ENCODE measurements at regions not wholly inside any gene's neighbourhood (a gene's known extent, or its start where the extent isn't known, plus 50 kb on each side); places are given as distances from the start of the nearest gene placed in this dataset.

- DNase-seq (ENCODE audit: extremely low spot score, insufficient read length, low read depth) (no peak), FAIRE-seq (no peak)
Measured at GRCh38 chr6:56775498-56776166, 132.9 kb upstream of the DST start.

DNA sequence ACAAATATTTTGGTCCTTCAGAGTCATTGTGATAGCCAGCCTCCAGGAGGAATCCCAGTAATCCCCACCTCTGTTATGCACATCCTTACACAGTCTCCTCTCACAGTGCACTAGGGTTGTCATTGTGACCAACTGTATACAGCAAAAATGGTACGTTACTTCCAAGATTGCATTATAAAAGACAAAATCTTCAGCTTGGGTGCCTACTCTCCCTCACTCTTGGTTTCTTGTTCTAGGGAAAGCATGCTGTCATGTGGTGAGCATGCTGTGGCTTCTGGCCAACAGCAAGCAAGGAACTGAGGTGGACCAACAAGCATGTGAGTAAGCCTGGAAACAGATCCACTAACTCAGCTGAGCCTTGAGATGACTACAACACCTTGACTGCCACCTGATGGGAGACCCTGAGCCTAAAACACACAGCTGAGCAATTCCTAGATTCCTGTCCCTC, 130.1 kb upstream of the DST start:
- FAIRE-seq (peak; percentile 56), DNase-seq (ENCODE audit: extremely low spot score, insufficient read length, low read depth) (no peak)

DNA sequence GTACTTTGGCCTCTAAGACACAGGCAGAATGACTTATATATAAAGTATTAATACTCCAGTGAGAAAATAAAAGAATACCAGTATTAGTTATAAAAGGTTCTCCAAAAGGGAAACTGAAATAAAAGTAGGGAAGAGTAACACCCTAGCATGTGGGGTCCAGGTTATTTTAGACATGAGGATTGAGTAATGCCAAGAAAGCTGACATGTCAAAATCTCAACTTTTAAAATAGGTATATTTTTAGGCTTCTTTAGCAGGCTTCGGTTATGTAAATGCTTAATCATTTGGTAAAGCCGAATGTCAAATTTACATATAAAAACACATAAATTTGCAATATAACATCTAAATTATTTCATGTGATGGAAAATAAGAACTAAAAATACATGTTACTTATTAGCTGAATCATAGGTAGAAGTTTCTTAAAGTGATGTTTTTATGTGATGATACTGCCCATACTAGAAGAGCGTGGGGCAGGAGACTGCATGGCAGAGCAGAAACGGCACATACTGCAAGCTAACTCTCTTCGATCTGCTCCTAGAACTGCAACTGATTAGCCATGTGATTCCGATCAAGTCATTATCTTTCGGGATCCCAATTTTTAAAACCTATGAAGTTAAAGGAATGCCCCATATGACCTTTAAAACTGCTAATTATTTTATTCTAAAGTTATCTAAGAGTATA, 129.4 kb upstream of the DST start:
- FAIRE-seq = no peak
- no peak for DNase-seq (ENCODE audit: extremely low spot score, insufficient read length, low read depth)

GRCh38 chr6:56771189-56771588, 128.5 kb upstream of the DST start:
- no peak for FAIRE-seq
- DNase-seq (ENCODE audit: extremely low spot score, insufficient read length, low read depth) = no peak

DNA sequence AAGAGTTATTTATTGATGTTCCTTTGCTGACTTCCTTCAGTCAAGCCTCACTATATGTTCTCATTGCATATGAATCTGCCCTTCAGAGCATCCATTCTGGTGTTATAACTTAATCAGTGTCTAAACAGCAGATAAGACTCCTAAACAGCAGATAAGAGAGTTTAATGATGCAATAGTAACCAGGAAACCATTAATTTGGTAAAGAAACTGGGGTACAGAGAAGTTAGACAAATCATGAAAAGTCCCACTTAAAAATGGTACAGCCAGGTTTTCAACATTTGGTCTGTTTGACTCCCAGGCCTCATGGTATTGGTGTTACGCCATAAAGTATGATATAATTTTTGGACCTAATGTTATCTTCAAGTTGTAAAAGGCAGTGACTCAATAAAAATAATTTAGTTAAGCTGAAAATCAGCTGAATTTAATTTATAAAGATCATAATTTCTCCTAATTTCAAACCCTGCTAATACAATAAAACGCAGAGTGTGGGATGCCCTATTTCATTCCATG, 127.4 kb upstream of the DST start:
- FAIRE-seq (peak; percentile 9), DNase-seq (ENCODE audit: extremely low spot score, insufficient read length, low read depth) (no peak)

DNA sequence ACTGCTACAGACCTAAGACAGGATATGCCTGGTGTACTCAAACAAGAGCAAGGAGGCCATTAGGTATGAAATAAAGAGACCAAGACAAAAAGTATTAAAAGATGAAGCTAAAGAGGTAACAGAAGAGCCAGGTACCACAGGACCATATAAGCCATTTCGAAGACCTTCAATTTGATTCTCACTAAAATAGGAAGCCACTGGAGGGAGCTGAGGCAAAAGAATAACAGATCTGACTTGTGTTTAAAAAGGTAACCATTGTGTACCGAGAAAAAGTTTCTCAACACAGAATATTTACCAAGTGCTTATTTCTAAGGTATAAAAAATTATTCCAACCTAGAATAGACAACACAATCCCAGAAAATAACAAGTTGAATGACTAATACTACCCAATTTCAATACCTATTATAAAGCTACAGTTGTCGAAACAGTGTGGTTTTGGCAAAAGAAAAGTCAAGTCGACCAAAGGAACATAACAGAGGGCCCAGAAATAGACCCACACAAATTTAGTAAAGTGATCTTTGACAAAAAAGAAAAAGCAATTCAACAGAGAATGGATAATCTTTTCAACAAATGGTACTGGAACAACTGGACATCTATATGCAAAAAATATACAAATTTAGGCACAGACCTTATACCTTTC, 125.3 kb upstream of the DST start:
- FAIRE-seq (peak; percentile 46), DNase-seq (ENCODE audit: extremely low spot score, insufficient read length, low read depth) (no peak)

GRCh38 chr6:56767435-56767834, 124.7 kb upstream of the DST start:
- DNase-seq (ENCODE audit: extremely low spot score, insufficient read length, low read depth) (no peak), FAIRE-seq (no peak)

- FAIRE-seq = peak; percentile 84
- peak; percentile 28 for DNase-seq (ENCODE audit: extremely low spot score, insufficient read length, low read depth)
Measured at GRCh38 chr6:56766806-56767178, 124.1 kb upstream of the DST start.

- DNase-seq (ENCODE audit: extremely low spot score, insufficient read length, low read depth) (no peak), FAIRE-seq (no peak)
Measured at GRCh38 chr6:56766139-56766805, 123.6 kb upstream of the DST start.

GRCh38 chr6:56765494-56765893, 122.8 kb upstream of the DST start:
- DNase-seq (ENCODE audit: extremely low spot score, insufficient read length, low read depth) = no peak
- no peak for FAIRE-seq

- DNase-seq (ENCODE audit: extremely low spot score, insufficient read length, low read depth) = no peak
- peak; percentile 82 for FAIRE-seq
Measured at GRCh38 chr6:56764081-56764566, 121.4 kb upstream of the DST start.

- FAIRE-seq = no peak
Measured at GRCh38 chr6:56761651-56762050, 119.0 kb upstream of the DST start.

GRCh38 chr6:56760842-56761241, 118.2 kb upstream of the DST start:
- no peak for DNase-seq (ENCODE audit: extremely low spot score, insufficient read length, low read depth)
- FAIRE-seq = peak; percentile 26

More at GRCh38 chr6:56761651-56762050, 119.0 kb upstream of the DST start:
- DNase-seq (ENCODE audit: extremely low spot score, insufficient read length, low read depth) = no peak

DNA sequence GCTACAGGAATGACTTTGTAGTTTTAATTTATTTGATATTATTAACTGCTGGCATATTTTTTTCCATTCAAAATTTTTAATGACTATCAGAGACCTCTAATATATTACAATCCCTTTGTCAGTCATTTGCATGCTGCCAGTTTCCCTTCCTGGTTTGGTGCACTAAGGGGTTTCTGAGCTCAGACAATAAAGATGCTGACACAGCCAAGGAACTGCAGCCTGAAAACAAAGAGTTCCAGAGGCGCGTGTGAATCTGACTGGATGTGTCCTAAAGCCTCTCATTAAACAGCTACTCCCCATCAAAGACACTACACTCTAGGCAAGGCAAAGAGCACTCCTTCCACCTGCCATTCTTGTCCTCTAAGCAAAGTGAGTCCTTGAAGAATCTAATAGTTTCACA, 116.8 kb upstream of the DST start:
- FAIRE-seq (peak; percentile 70), DNase-seq (ENCODE audit: extremely low spot score, insufficient read length, low read depth) (no peak)

- DNase-seq (ENCODE audit: extremely low spot score, insufficient read length, low read depth) = no peak
- peak; percentile 44 for FAIRE-seq
Measured at GRCh38 chr6:56758553-56758952, 115.9 kb upstream of the DST start.

DNA sequence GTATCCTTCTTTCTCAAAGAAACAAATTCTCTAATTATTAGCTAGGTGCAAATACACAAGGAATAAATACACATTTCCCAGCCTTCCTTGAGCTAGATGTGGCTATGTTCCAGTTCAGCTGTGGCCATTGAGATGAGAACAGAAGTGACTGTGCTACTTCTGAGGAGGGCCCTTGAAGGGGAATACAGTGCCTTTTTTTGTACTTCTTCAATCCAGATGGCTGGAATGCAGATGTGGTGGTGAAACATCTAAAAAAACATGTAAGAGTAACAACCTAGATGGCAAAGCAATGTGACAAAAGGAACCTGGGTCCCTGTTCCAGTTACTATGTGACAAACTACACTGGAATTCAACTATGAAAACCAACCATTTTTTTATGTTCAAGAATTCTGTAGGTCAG, 115.4 kb upstream of the DST start:
- no peak for DNase-seq (ENCODE audit: extremely low spot score, insufficient read length, low read depth)
- no peak for FAIRE-seq

DNA sequence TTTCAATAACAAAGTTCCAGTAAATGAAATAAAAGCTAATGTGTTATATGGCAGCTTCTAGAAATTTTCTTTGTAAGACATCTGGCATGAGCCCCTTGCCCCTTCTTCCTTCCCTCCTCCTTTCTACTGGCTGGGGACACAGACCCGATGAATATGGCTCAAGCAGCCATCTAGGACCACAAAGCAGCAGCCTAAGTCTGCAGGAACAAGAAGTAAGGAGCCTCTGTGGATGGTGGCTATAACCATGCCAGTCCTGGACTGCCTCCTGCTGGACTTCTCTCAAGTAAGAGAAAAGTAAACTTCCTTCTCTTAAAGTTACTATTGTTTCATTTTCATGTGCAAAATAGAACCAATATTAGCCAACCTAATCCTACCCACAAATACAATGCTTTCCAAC, 114.9 kb upstream of the DST start:
- FAIRE-seq (peak; percentile 65), DNase-seq (ENCODE audit: extremely low spot score, insufficient read length, low read depth) (no peak)

DNA sequence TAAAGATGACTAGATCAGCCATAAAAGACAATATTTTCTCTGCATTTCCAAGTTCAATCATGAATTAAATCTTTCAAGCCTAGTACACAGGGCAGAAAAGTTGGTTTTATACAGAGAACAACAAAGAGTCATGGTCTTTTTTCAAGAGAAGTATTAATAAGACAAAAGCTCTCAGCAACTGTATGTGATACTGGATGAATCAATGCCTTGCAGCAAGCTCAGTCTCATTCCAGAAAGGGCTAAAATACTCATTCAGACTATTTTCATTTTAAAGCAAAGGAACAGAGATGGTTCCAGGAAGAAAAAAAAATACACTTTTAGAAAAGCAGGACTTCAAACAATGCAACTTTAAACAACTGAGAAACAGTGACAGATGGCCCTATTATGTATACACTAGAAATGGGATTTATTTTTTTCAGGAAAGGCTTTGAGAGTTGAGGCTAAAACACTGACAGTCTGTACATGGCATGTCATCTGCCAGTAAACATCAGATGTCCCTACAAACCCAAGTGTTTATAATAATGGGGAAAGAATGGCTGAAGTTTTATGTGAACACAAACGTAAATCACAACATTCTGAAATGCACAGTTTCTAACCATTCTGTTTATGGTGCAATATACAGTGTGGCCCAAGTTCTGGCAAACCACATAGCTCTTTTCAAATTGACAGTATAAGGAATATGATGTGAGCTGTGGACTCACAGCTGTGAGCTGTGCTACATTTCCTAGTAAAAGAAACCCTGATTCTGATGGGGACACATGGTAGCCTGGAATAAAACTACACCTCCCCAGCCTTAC, 114.3 kb upstream of the DST start:
- DNase-seq (ENCODE audit: extremely low spot score, insufficient read length, low read depth) (no peak), FAIRE-seq (peak; percentile 62)

GRCh38 chr6:56756219-56756789, 113.6 kb upstream of the DST start:
- DNase-seq (ENCODE audit: extremely low spot score, insufficient read length, low read depth) = no peak
- FAIRE-seq = no peak

Measured in GM18507 (cell line).